NCI-H187 (cell line): ENCODE measurements at regions not wholly inside any gene's neighbourhood (a gene's known extent, or its start where the extent isn't known, plus 50 kb on each side); places are given as distances from the start of the nearest gene placed in this dataset.

Experiments
- DNase-seq, 2 experiments: peaks; one replicate each; lab custom pipeline; 2025; lab: John Stamatoyannopoulos, UW

- DNase-seq: no peak
Observed at GRCh38 chr9:106052166-106052565, 357.8 kb downstream of the TMEM38B start.

GRCh38 chr9:106052735-106053134, 358.4 kb downstream of the TMEM38B start:
- no peak for DNase-seq

- no peak for DNase-seq
Observed at GRCh38 chr9:106056328-106056727, 362.0 kb downstream of the TMEM38B start.

- no peak for DNase-seq
Observed at GRCh38 chr9:106058460-106058859, 364.1 kb downstream of the TMEM38B start.

GRCh38 chr9:106059886-106060285, 365.5 kb downstream of the TMEM38B start:
- no peak for DNase-seq

GRCh38 chr9:106060885-106061284, 366.5 kb downstream of the TMEM38B start:
- DNase-seq: no peak

- DNase-seq: no peak
Observed at GRCh38 chr9:106062250-106062649, 367.9 kb downstream of the TMEM38B start.

GRCh38 chr9:106065136-106065535, 370.8 kb downstream of the TMEM38B start:
- DNase-seq: no peak

GRCh38 chr9:106065579-106066214, 371.4 kb downstream of the TMEM38B start:
- no peak for DNase-seq

GRCh38 chr9:106066940-106067524, 372.7 kb downstream of the TMEM38B start:
- DNase-seq: no peak

GRCh38 chr9:106069241-106069640, 374.9 kb downstream of the TMEM38B start:
- DNase-seq: no peak

- no peak for DNase-seq
Observed at GRCh38 chr9:106072421-106072820, 378.1 kb downstream of the TMEM38B start.

- DNase-seq: no peak
Observed at GRCh38 chr9:106074006-106074405, 379.7 kb downstream of the TMEM38B start.

- DNase-seq: no peak
Observed at GRCh38 chr9:106075236-106075959, 381.1 kb downstream of the TMEM38B start.

GRCh38 chr9:106075960-106076327, 381.6 kb downstream of the TMEM38B start:
- no peak for DNase-seq

- no peak for DNase-seq
Observed at GRCh38 chr9:106076711-106077110, 382.4 kb downstream of the TMEM38B start.

- DNase-seq: no peak
Observed at GRCh38 chr9:106077731-106078130, 383.4 kb downstream of the TMEM38B start.

- DNase-seq: no peak
Observed at GRCh38 chr9:106082621-106083020, 388.3 kb downstream of the TMEM38B start.

- DNase-seq: no peak
Observed at GRCh38 chr9:106084702-106085101, 390.4 kb downstream of the TMEM38B start.

GRCh38 chr9:106085479-106085878, 391.1 kb downstream of the TMEM38B start:
- no peak for DNase-seq

- DNase-seq: no peak
Observed at GRCh38 chr9:106092083-106092482, 397.7 kb downstream of the TMEM38B start.

- no peak for DNase-seq
Observed at GRCh38 chr9:106102821-106103220, 408.5 kb downstream of the TMEM38B start.

GRCh38 chr9:106104887-106105286, 410.5 kb downstream of the TMEM38B start:
- no peak for DNase-seq
